A549 (cell line): ENCODE measurements at regions not wholly inside any gene's neighbourhood (a gene's known extent, or its start where the extent isn't known, plus 50 kb on each side); places are given as distances from the start of the nearest gene placed in this dataset.

Experiments used
- ATAC-seq, 2 experiments: fragments of 200-7000 bp in 1 of 2; fragments of >200 bp in 1 of 2; cut with Nextera tagmentation in 1 of 2; cut with Tn5 transposase in 1 of 2; 3 replicates each; pipeline versions ENCODE4 v1.8.0 to v1.9.1; 2018 to 2020; ENCODE audit warnings: mild to moderate bottlenecking in 1 of 2, moderate library complexity in 1 of 2
- CTCF ChIA-PET: fragments of 300-600 bp; sonication (Branson Sonifier 250); formaldehyde crosslinking; extraction: SDS; loops from one replicate; lab custom pipeline; 2021; ENCODE audit warnings: antibody characterized with exemption, inconsistent platforms; lab: Yijun Ruan, JAX
- POLR2A ChIA-PET: fragments of 350-600 bp; formaldehyde crosslinking; extraction: SDS; loops from one replicate; lab custom pipeline; 2021; ENCODE audit warnings: antibody characterized with exemption, inconsistent platforms; lab: Yijun Ruan, JAX
- DNase-seq, 2 experiments: peaks; one replicate each; pipeline versions ENCODE4 v3.0.0 to v3.0.0-alpha.2; 2011 to 2016; ENCODE audit warnings: low read depth in 1 of 2, low spot score in 1 of 2
- FAIRE-seq: peaks from 2 replicates; lab custom pipeline; 2011; peaks lifted over from hg19 to GRCh38; lab: Jason Lieb, UNC
- H3K27ac ChIP-seq, 2 experiments: fragments of >200 bp; sonication (Bioruptor Twin); formaldehyde crosslinking; 3 replicates each; pipeline ENCODE4 v1.5.1; 2016 to 2017
- H3K4me1 ChIP-seq: fragments of >200 bp; sonication (Bioruptor Twin); formaldehyde crosslinking; 3 replicates; pipeline ENCODE4 v1.6.1; 2016
- H3K4me2 ChIP-seq: fragments of >200 bp; sonication (Bioruptor Twin); formaldehyde crosslinking; 3 replicates; pipeline ENCODE4 v1.6.1; 2016
- H3K4me3 ChIP-seq: fragments of >200 bp; sonication (Bioruptor Twin); formaldehyde crosslinking; 3 replicates; pipeline ENCODE4 v1.5.1; 2016
- H3K9me3 ChIP-seq: fragments of >200 bp; sonication (Bioruptor Twin); formaldehyde crosslinking; 3 replicates; pipeline ENCODE4 v1.6.1; 2016
- BHLHE40 ChIP-seq: IDR thresholded peaks from 2 replicates; pipeline ENCODE4 v1.6.1; 2012; ENCODE audit warnings: low read depth, low read length, inconsistent platforms
- CBX2 ChIP-seq: fragments of 200-600 bp; sonication (generic); IDR thresholded peaks from 2 replicates; pipeline ENCODE4 v1.6.1; 2016; ENCODE audit warnings: low read depth, mild to moderate bottlenecking, borderline replicate concordance
- CEBPB ChIP-seq, 2 experiments: fragments of >200 bp in 1 of 2; sonication (Bioruptor Twin) in 1 of 2; formaldehyde crosslinking in 1 of 2; IDR thresholded peaks; 2 replicates each; pipeline ENCODE4 v1.6.1; 2012 to 2016
- CHD2 ChIP-seq: fragments of 150-350 bp; IDR thresholded peaks from 2 replicates; pipeline ENCODE4 v1.6.1; 2014; ENCODE audit warnings: low read length; ENCODE audit not compliant: partially characterized antibody
- FOXS1 ChIP-seq: fragments of 250-450 bp; sonication (Bioruptor Pico); IDR thresholded peaks from 2 replicates; pipeline ENCODE4 v1.5.0; 2020; ENCODE audit warnings: mild to moderate bottlenecking, moderate library complexity
- GATA3 ChIP-seq: IDR thresholded peaks from 2 replicates; pipeline ENCODE4 v1.6.1; 2012; ENCODE audit warnings: borderline replicate concordance
- HOXA7 ChIP-seq: fragments of 250-450 bp; sonication (Bioruptor Pico); IDR thresholded peaks from 2 replicates; pipeline ENCODE4 v1.5.0; 2020; ENCODE audit warnings: mild to moderate bottlenecking, moderate library complexity
- HOXB5 ChIP-seq: fragments of 250-450 bp; sonication (Bioruptor Pico); IDR thresholded peaks from 2 replicates; pipeline ENCODE4 v1.5.0; 2020; ENCODE audit warnings: mild to moderate bottlenecking, moderate library complexity
- JUN ChIP-seq, 2 experiments: fragments of >200 bp; sonication (Bioruptor Twin); formaldehyde crosslinking; IDR thresholded peaks; 2 replicates in 1 of 2; 3 replicates in 1 of 2; pipeline ENCODE4 v1.6.1; 2016 to 2017
- KDM1A ChIP-seq: fragments of 200-600 bp; sonication (generic); IDR thresholded peaks from 2 replicates; pipeline ENCODE4 v1.6.1; 2016; ENCODE audit warnings: low read depth, mild to moderate bottlenecking
- MYC ChIP-seq: IDR thresholded peaks from 2 replicates; pipeline ENCODE4 v1.6.1; 2012; ENCODE audit warnings: mild to moderate bottlenecking, inconsistent platforms, low read length, improper control_type of control experiment, borderline replicate concordance
- NR3C1 ChIP-seq: fragments of >200 bp; sonication (Bioruptor Twin); formaldehyde crosslinking; IDR thresholded peaks from 3 replicates; pipeline ENCODE4 v1.6.1; 2017
- PHF8 ChIP-seq: fragments of 200-600 bp; sonication (generic); IDR thresholded peaks from 2 replicates; pipeline ENCODE4 v1.6.1; 2016; ENCODE audit warnings: low read depth, mild to moderate bottlenecking, antibody characterized with exemption, moderate library complexity, borderline replicate concordance
- POLR2AphosphoS2 ChIP-seq: conservative IDR thresholded peaks from 2 replicates; pipeline ENCODE4 v1.6.1; 2012; ENCODE audit warnings: low read length, improper control_type of control experiment, inconsistent platforms
- SREBF2 ChIP-seq: fragments of 450-650 bp; IDR thresholded peaks from 2 replicates; pipeline ENCODE4 v1.6.1; 2014; ENCODE audit warnings: mild to moderate bottlenecking, moderate library complexity
- WGBS: methylation state at CpG from one replicate; pipeline ENCODE4 v1.1.6; 2017; ENCODE audit errors: missing lambda C conversion rate; 5-methylcytosine and 5-hydroxymethylcytosine counted together
- TF ChIP-seq, protein P1 (sequence below): IDR thresholded peaks from 2 replicates; pipeline ENCODE4 v1.6.1; 2012
- TF ChIP-seq, protein P2 (sequence below): fragments of 200-600 bp; sonication (generic); IDR thresholded peaks from 2 replicates; pipeline ENCODE4 v1.6.1; 2016; ENCODE audit warnings: antibody characterized with exemption, mild to moderate bottlenecking, moderate library complexity
- TF ChIP-seq, protein P3 (sequence below): IDR thresholded peaks from 2 replicates; pipeline ENCODE4 v1.6.1; 2012
- TF ChIP-seq, protein P4 (sequence below): IDR thresholded peaks from 2 replicates; pipeline ENCODE4 v1.6.1; 2012; ENCODE audit warnings: low read depth, borderline replicate concordance
- TF ChIP-seq, protein P5 (sequence below): fragments of >200 bp; sonication (Bioruptor Twin); formaldehyde crosslinking; IDR thresholded peaks from 3 replicates; pipeline ENCODE4 v1.6.1; 2016
- TF ChIP-seq, protein P6 (sequence below): fragments of >200 bp; sonication (Bioruptor Twin); formaldehyde crosslinking; IDR thresholded peaks from 2 replicates; pipeline ENCODE4 v1.6.1; 2016

DNA sequence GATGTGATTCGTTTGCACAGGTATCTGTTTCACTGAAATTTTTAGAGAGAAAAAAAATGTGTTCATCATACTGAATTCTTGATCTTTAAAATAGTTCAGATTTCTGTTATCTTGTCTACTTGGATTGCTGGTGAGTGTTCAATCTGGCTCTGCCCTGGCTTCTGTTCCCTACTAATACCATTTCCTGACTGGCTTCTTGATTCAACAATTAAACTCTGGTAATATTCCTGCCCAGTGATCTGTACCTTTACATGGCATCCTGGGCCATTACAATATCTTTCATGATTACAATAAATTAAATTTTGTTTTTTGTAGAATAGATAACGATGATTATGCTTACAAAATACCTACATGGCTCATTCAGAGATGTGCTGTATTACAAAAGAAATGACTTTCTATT is 1388.0 kb upstream of the TENM3 start:
- CTCF ChIA-PET, result no interaction called here
- FAIRE-seq, result no peak
- Histone ChIP-seq H3K27ac (no peak overlapping the region), H3K4me1 (no peaks in the 10 kb centered on the region)
- no peak for TF ChIP-seq KDM1A
- no peak for TF ChIP-seq GATA3
- TF ChIP-seq, all 56 proteins: peak for 0
- Histone ChIP-seq H3K4me2 (no peak overlapping the region), H3K9me3 (no peaks in the 10 kb centered on the region), H3K4me3 (no peak overlapping the region)
- ATAC-seq (no peak), DNase-seq (no peak)
- POLR2A ChIA-PET, result no interaction called here
- WGBS, result 0% methylated on average over 2 of the region's 2 CpGs

DNA sequence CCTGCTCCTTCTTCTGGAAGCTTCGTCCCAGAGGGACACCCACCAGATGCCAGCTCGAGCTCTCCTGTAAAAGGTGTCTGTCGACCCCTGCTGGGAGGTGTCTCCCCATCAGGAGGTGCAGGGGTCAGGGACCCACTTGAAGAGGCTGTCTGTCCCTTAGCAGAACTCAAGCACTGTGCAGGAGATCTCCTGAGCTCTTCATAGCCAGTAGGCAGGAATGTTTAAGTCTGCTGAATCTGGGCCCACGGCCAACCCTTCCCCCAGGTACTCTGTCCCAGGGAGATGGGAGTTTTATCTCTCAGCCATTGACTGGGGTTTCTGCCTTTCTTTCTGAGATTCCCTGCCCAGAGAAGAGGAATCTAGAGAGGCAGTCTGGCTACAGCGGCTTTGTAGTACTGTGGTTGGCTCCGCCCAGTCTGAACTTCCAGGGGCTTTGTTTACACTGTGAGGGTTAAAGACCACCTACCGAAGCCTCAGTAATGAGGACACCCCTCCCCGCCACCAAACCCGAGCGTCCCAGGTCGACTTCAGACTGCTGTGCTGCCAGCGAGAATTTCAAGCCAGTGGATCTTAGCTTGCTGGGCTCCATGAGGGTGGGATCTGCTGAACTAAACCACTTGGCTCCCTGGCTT is 1383.0 kb upstream of the TENM3 start:
- TF ChIP-seq, protein P1, sequence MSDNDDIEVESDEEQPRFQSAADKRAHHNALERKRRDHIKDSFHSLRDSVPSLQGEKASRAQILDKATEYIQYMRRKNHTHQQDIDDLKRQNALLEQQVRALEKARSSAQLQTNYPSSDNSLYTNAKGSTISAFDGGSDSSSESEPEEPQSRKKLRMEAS, result no peak
- no peak for TF ChIP-seq HOXB5 (CRISPR knock-in tag)
- TF ChIP-seq HOXA7 (CRISPR knock-in tag), result no peak
- no peak for TF ChIP-seq KDM1A
- no peak for TF ChIP-seq POLR2AphosphoS2
- TF ChIP-seq, protein P2, sequence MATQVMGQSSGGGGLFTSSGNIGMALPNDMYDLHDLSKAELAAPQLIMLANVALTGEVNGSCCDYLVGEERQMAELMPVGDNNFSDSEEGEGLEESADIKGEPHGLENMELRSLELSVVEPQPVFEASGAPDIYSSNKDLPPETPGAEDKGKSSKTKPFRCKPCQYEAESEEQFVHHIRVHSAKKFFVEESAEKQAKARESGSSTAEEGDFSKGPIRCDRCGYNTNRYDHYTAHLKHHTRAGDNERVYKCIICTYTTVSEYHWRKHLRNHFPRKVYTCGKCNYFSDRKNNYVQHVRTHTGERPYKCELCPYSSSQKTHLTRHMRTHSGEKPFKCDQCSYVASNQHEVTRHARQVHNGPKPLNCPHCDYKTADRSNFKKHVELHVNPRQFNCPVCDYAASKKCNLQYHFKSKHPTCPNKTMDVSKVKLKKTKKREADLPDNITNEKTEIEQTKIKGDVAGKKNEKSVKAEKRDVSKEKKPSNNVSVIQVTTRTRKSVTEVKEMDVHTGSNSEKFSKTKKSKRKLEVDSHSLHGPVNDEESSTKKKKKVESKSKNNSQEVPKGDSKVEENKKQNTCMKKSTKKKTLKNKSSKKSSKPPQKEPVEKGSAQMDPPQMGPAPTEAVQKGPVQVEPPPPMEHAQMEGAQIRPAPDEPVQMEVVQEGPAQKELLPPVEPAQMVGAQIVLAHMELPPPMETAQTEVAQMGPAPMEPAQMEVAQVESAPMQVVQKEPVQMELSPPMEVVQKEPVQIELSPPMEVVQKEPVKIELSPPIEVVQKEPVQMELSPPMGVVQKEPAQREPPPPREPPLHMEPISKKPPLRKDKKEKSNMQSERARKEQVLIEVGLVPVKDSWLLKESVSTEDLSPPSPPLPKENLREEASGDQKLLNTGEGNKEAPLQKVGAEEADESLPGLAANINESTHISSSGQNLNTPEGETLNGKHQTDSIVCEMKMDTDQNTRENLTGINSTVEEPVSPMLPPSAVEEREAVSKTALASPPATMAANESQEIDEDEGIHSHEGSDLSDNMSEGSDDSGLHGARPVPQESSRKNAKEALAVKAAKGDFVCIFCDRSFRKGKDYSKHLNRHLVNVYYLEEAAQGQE, result no peak
- TF ChIP-seq CBX2, result no peak
- TF ChIP-seq, protein P3, sequence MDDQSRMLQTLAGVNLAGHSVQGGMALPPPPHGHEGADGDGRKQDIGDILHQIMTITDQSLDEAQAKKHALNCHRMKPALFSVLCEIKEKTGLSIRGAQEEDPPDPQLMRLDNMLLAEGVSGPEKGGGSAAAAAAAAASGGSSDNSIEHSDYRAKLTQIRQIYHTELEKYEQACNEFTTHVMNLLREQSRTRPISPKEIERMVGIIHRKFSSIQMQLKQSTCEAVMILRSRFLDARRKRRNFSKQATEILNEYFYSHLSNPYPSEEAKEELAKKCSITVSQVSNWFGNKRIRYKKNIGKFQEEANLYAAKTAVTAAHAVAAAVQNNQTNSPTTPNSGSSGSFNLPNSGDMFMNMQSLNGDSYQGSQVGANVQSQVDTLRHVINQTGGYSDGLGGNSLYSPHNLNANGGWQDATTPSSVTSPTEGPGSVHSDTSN, result no peak
- TF ChIP-seq MYC, result no peak
- TF ChIP-seq CEBPB (IDR thresholded peaks at IDR 0.05), result no peak
- no peak for TF ChIP-seq SREBF2
- TF ChIP-seq NR3C1, result no peak
- no peak for TF ChIP-seq FOXS1 (CRISPR knock-in tag)
- no peak for TF ChIP-seq PHF8
- TF ChIP-seq, protein P4, sequence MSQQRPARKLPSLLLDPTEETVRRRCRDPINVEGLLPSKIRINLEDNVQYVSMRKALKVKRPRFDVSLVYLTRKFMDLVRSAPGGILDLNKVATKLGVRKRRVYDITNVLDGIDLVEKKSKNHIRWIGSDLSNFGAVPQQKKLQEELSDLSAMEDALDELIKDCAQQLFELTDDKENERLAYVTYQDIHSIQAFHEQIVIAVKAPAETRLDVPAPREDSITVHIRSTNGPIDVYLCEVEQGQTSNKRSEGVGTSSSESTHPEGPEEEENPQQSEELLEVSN, result no peak
- no peak for TF ChIP-seq CHD2
- TF ChIP-seq, protein P5, sequence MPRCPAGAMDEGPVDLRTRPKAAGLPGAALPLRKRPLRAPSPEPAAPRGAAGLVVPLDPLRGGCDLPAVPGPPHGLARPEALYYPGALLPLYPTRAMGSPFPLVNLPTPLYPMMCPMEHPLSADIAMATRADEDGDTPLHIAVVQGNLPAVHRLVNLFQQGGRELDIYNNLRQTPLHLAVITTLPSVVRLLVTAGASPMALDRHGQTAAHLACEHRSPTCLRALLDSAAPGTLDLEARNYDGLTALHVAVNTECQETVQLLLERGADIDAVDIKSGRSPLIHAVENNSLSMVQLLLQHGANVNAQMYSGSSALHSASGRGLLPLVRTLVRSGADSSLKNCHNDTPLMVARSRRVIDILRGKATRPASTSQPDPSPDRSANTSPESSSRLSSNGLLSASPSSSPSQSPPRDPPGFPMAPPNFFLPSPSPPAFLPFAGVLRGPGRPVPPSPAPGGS, result no peak
- no peak for TF ChIP-seq BHLHE40
- no peak for TF ChIP-seq JUN (IDR thresholded peaks at IDR 0.05)
- TF ChIP-seq, protein P6, sequence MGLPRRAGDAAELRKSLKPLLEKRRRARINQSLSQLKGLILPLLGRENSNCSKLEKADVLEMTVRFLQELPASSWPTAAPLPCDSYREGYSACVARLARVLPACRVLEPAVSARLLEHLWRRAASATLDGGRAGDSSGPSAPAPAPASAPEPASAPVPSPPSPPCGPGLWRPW, result no peak

More for the DNA sequence above, 1383.0 kb upstream of the TENM3 start:
- FAIRE-seq, result no peak
- no peak overlapping the region for H3K4me2 ChIP-seq
- no peaks in the 10 kb centered on the region for H3K4me1 ChIP-seq
- no peak for DNase-seq
- no peak overlapping the region for H3K4me3 ChIP-seq
- CTCF ChIA-PET, result no interaction called here
- POLR2A ChIA-PET, result no interaction called here
- H3K9me3 ChIP-seq, result no peaks in the 10 kb centered on the region
- ATAC-seq, result no peak
- no peak overlapping the region for H3K27ac ChIP-seq
- WGBS, result 0% methylated on average over 2 of the region's 12 CpGs
